Esophagus squamous epithelium (tissue), 5 donors: ENCODE measurements at regions not wholly inside any gene's neighbourhood (a gene's known extent, or its start where the extent isn't known, plus 50 kb on each side); places are given as distances from the start of the nearest gene placed in this dataset.

ENCODE experiments used
- DNase-seq: peaks from one replicate; lab custom pipeline; 2025; lab: John Stamatoyannopoulos, UW
- H3K27ac ChIP-seq, 4 donors: fragments of 200-600 bp; sonication (generic); one replicate each; pipeline ENCODE4 v1.5.1; 2016 to 2019; ENCODE audit warnings: mild to moderate bottlenecking in 1 of 4
- H3K27me3 ChIP-seq, 4 donors: fragments of 200-600 bp; sonication (generic); 1 replicate in 3 of 4; 2 replicates in 1 of 4; pipeline versions ENCODE4 v1.5.1 to v1.6.0; 2017 to 2021; ENCODE audit warnings: antibody characterized with exemption in 1 of 4
- H3K36me3 ChIP-seq, 3 donors: fragments of 200-600 bp; sonication (generic); one replicate each; pipeline ENCODE4 v1.5.1; 2016 to 2019
- H3K4me1 ChIP-seq, 3 donors: fragments of 200-600 bp; sonication (generic); one replicate each; pipeline ENCODE4 v1.5.1; 2017 to 2019
- H3K4me3 ChIP-seq, 4 donors: fragments of 200-600 bp; sonication (generic); 1 replicate in 3 of 4; 2 replicates in 1 of 4; pipeline ENCODE4 v1.5.1; 2016 to 2019; ENCODE audit warnings: mild to moderate bottlenecking in 2 of 4, moderate library complexity in 1 of 4
- H3K9me3 ChIP-seq, 3 donors: fragments of 200-600 bp; sonication (generic); one replicate each; pipeline ENCODE4 v1.5.1; 2016 to 2019
- POLR2A ChIP-seq, 4 donors: fragments of 450-650 bp; IDR thresholded peaks; one replicate each; pipeline ENCODE4 v1.6.1; 2017; ENCODE audit warnings: antibody characterized with exemption in 4 of 4, mild to moderate bottlenecking in 4 of 4, moderate library complexity in 3 of 4
- WGBS, 2 donors: methylation state at CpG; one replicate each; pipeline ENCODE4 v1.1.5; 2018; 5-methylcytosine and 5-hydroxymethylcytosine counted together
- intact Hi-C: fragments of 100-400 bp; cut with DNase I; formaldehyde crosslinking; loops from one replicate; pipeline ENCODE4 v1.15.0; 2022
- TF ChIP-seq, protein P1 (sequence below), 6 experiments: fragments of 450-650 bp in 4 of 6; fragments of 200-600 bp in 2 of 6; sonication (generic) in 2 of 6; IDR thresholded peaks; one replicate each; pipeline ENCODE4 v1.5.1; 2016 to 2019; ENCODE audit warnings: antibody characterized with exemption in 6 of 6, mild to moderate bottlenecking in 4 of 6, moderate library complexity in 4 of 6
- donor health status: DM: yes; HTN: yes; CAD: no.

- Histone ChIP-seq H3K36me3 (no peaks in the 10 kb centered on the region), H3K27me3 (no peaks in the 10 kb centered on the region), H3K27ac (no peak overlapping the region), H3K4me3 (no peak overlapping the region), H3K9me3 (no peaks in the 10 kb centered on the region), H3K4me1 (no peaks in the 10 kb centered on the region)
- WGBS, 2 donors = 84 to 87% methylated on average over 3 of the region's 3 CpGs
- TF ChIP-seq, protein P1, sequence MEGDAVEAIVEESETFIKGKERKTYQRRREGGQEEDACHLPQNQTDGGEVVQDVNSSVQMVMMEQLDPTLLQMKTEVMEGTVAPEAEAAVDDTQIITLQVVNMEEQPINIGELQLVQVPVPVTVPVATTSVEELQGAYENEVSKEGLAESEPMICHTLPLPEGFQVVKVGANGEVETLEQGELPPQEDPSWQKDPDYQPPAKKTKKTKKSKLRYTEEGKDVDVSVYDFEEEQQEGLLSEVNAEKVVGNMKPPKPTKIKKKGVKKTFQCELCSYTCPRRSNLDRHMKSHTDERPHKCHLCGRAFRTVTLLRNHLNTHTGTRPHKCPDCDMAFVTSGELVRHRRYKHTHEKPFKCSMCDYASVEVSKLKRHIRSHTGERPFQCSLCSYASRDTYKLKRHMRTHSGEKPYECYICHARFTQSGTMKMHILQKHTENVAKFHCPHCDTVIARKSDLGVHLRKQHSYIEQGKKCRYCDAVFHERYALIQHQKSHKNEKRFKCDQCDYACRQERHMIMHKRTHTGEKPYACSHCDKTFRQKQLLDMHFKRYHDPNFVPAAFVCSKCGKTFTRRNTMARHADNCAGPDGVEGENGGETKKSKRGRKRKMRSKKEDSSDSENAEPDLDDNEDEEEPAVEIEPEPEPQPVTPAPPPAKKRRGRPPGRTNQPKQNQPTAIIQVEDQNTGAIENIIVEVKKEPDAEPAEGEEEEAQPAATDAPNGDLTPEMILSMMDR (IDR thresholded peaks at IDR 0.05) = peak in 5 of 6 experiments; percentile 36 to 75 (median 62)
- TF ChIP-seq POLR2A (IDR thresholded peaks at IDR 0.05) = no peak
- DNase-seq = no peak
- intact Hi-C loops = no loop called here
Observed at GRCh38 chr16:72501739-72502593, 330.0 kb upstream of the PMFBP1 start.

DNA sequence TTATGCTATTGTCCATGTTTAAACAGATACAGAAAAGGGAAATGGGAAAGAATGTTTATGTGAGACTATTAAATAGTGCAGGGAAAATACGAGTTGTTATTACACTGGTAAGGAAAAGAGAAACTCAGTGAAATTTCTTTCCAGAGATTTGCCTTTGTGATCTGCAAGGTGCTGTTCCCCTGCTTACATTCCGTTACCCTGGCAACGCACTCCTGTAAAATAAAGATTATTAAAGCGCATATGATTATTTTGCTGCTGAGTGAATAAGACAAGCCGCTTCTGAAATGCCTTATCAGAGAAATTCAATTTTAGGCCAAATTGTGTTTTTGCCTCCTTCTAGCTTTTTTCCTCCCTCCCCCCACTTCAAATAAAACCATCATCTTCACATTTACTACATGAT is 328.6 kb upstream of the PMFBP1 start:
- TF ChIP-seq POLR2A (IDR thresholded peaks at IDR 0.05) = no peak
- TF ChIP-seq, protein P1 (IDR thresholded peaks at IDR 0.05) = no peak
- intact Hi-C loops = no loop called here
- Histone ChIP-seq H3K27me3 (no peaks in the 10 kb centered on the region), H3K4me3 (no peak overlapping the region), H3K9me3 (no peaks in the 10 kb centered on the region), H3K4me1 (no peaks in the 10 kb centered on the region), H3K36me3 (no peaks in the 10 kb centered on the region), H3K27ac (no peak overlapping the region)
- 86 to 92% methylated on average over 5 of the region's 5 CpGs for WGBS, 2 donors
- DNase-seq = no peak

GRCh38 chr16:72493716-72494415 is 321.9 kb upstream of the PMFBP1 start:
- TF ChIP-seq, protein P1 (IDR thresholded peaks at IDR 0.05) = no peak
- no peak for TF ChIP-seq POLR2A (IDR thresholded peaks at IDR 0.05)

GRCh38 chr16:72487283-72487682 is 315.3 kb upstream of the PMFBP1 start:
- WGBS, 2 donors = 89 to 100% methylated on average over 1 of the region's 1 CpG
- Histone ChIP-seq H3K4me3 (no peak overlapping the region), H3K9me3 (no peaks in the 10 kb centered on the region), H3K36me3 (no peaks in the 10 kb centered on the region), H3K4me1 (no peaks in the 10 kb centered on the region), H3K27ac (no peak overlapping the region), H3K27me3 (no peaks in the 10 kb centered on the region)
- intact Hi-C loops = no loop called here
- no peak for TF ChIP-seq POLR2A (IDR thresholded peaks at IDR 0.05)
- TF ChIP-seq, protein P1 (IDR thresholded peaks at IDR 0.05) = no peak
- no peak for DNase-seq

More at GRCh38 chr16:72493716-72494415, 321.9 kb upstream of the PMFBP1 start:
- Histone ChIP-seq H3K4me1 (no peaks in the 10 kb centered on the region), H3K36me3 (no peaks in the 10 kb centered on the region), H3K27ac (no peak overlapping the region), H3K9me3 (no peaks in the 10 kb centered on the region), H3K27me3 (no peaks in the 10 kb centered on the region), H3K4me3 (no peak overlapping the region)
- 69 to 73% methylated on average over 9 of the region's 9 CpGs for WGBS, 2 donors
- intact Hi-C loops = no loop called here
- DNase-seq = no peak

GRCh38 chr16:72482695-72483094 is 310.7 kb upstream of the PMFBP1 start:
- Histone ChIP-seq H3K4me1 (peaks cover 0 to 7% (median 0%) of the 10 kb centered on the region in 3 donors), H3K36me3 (no peaks in the 10 kb centered on the region), H3K9me3 (no peaks in the 10 kb centered on the region), H3K27ac (no peak overlapping the region), H3K27me3 (no peaks in the 10 kb centered on the region), H3K4me3 (no peak overlapping the region)
- WGBS, 2 donors = 60 to 62% methylated on average over 3 of the region's 3 CpGs
- intact Hi-C loops = no loop called here
- no peak for DNase-seq
- TF ChIP-seq, protein P1 (IDR thresholded peaks at IDR 0.05) = no peak
- no peak for TF ChIP-seq POLR2A (IDR thresholded peaks at IDR 0.05)
